B cell (primary cell): ENCODE measurements at regions not wholly inside any gene's neighbourhood (a gene's known extent, or its start where the extent isn't known, plus 50 kb on each side); places are given as distances from the start of the nearest gene placed in this dataset.

Experiments used
- ATAC-seq: fragments of 200-7000 bp; cut with Tn5 transposase; one replicate; pipeline ENCODE4 v1.10.0; 2021; ENCODE audit warnings: low read depth, mild to moderate bottlenecking, moderate number of reproducible peaks, moderate library complexity
- CTCF ChIA-PET: fragments of 350-600 bp; sonication (Branson Sonifier 250); formaldehyde crosslinking; loops from one replicate; lab custom pipeline; 2021; ENCODE audit warnings: antibody characterized with exemption, inconsistent platforms; lab: Charles Lee
- POLR2A ChIA-PET: fragments of 350-600 bp; sonication (Branson Sonifier 250); formaldehyde crosslinking; loops from one replicate; lab custom pipeline; 2021; ENCODE audit warnings: antibody characterized with exemption; lab: Charles Lee
- DNase-seq: peaks from one replicate; pipeline ENCODE4 v3.0.0; 2013
- H2AFZ ChIP-seq: 2 replicates; pipeline ENCODE4 v1.6.1; 2012; ENCODE audit warnings: mild to moderate bottlenecking, low read depth, low read length; ENCODE audit not compliant: insufficient read depth, poor library complexity, severe bottlenecking
- H3K27ac ChIP-seq, 2 donors: 1 replicate in 1 of 2; 2 replicates in 1 of 2; pipeline ENCODE4 v1.5.1; 2012 to 2013; ENCODE audit warnings: low read length in 2 of 2, mild to moderate bottlenecking in 2 of 2, moderate library complexity in 1 of 2
- H3K27me3 ChIP-seq, 4 experiments: fragments of 200-600 bp in 1 of 4; sonication (generic) in 1 of 4; replicated peaks in 1 of 4; 1 replicate in 2 of 4; 2 replicates in 2 of 4; pipeline versions ENCODE4 v1.6.1 to v1.7.0; 2013 to 2016; ENCODE audit warnings: low read length in 3 of 4, mild to moderate bottlenecking in 2 of 4, mixed read lengths in 1 of 4, moderate library complexity in 1 of 4; ENCODE audit not compliant: insufficient read depth in 4 of 4, control insufficient read depth in 3 of 4; ENCODE audit errors: control extremely low read depth in 1 of 4
- H3K36me3 ChIP-seq, 2 experiments: replicated peaks in 1 of 2; 1 replicate in 1 of 2; 2 replicates in 1 of 2; pipeline versions ENCODE4 v1.6.1 to v1.7.1; 2013; ENCODE audit warnings: low read length in 1 of 2; ENCODE audit not compliant: insufficient read depth in 2 of 2, control insufficient read depth in 1 of 2; ENCODE audit errors: control extremely low read depth in 1 of 2, extremely low read depth in 1 of 2
- H3K4me1 ChIP-seq, 2 donors: fragments of 200-600 bp in 1 of 2; sonication (generic) in 1 of 2; 1 replicate in 1 of 2; 2 replicates in 1 of 2; pipeline versions ENCODE4 v1.5.1 to v1.6.1; 2013 to 2017; ENCODE audit warnings: low read length in 2 of 2; ENCODE audit not compliant: control insufficient read depth in 2 of 2, insufficient read depth in 2 of 2
- H3K4me2 ChIP-seq: replicated peaks from 2 replicates; pipeline ENCODE3; 2012; ENCODE audit warnings: mild to moderate bottlenecking, low read depth, low read length; ENCODE audit not compliant: poor library complexity, severe bottlenecking
- H3K4me3 ChIP-seq, 5 experiments: fragments of 200-600 bp in 1 of 5; sonication (generic) in 1 of 5; 1 replicate in 3 of 5; 2 replicates in 2 of 5; pipeline versions ENCODE4 v1.5.1 to v1.7.0; 2011 to 2016; ENCODE audit warnings: low read length in 4 of 5, mild to moderate bottlenecking in 4 of 5, low read depth in 2 of 5, control low read depth in 1 of 5, moderate library complexity in 1 of 5; ENCODE audit not compliant: insufficient read depth in 1 of 5; ENCODE audit errors: control extremely low read depth in 1 of 5, extremely low read depth in 1 of 5
- H3K79me2 ChIP-seq: fragments of 200-600 bp; sonication (generic); one replicate; pipeline ENCODE4 v1.6.0; 2016; ENCODE audit warnings: low read length; ENCODE audit not compliant: control insufficient read depth, insufficient read depth
- H3K9ac ChIP-seq: fragments of 200-600 bp; sonication (generic); 2 replicates; pipeline ENCODE4 v1.6.1; 2017; ENCODE audit warnings: mild to moderate bottlenecking, low read length, moderate library complexity
- H3K9me3 ChIP-seq, 3 donors: one replicate each; pipeline versions ENCODE4 v1.6.1 to v1.7.1; 2013; ENCODE audit warnings: low read length in 2 of 3; ENCODE audit not compliant: control insufficient read depth in 2 of 3, insufficient read depth in 1 of 3; ENCODE audit errors: control extremely low read depth in 1 of 3
- H4K20me1 ChIP-seq: 2 replicates; pipeline ENCODE4 v1.6.0; 2012; ENCODE audit warnings: mild to moderate bottlenecking, low read length; ENCODE audit not compliant: insufficient read depth, control insufficient read depth, poor library complexity, severe bottlenecking
- H3K27ac Mint-ChIP-seq: one replicate; pipeline ENCODE4 v1.8.0; 2021; ENCODE audit warnings: mixed read lengths
- H3K27me3 Mint-ChIP-seq: one replicate; pipeline ENCODE4 v1.8.0; 2021; ENCODE audit warnings: mixed read lengths
- H3K4me1 Mint-ChIP-seq: one replicate; pipeline ENCODE4 v1.8.0; 2021; ENCODE audit warnings: mixed read lengths
- H3K4me3 Mint-ChIP-seq: one replicate; pipeline ENCODE4 v1.8.0; 2021; ENCODE audit warnings: mixed read lengths
- H3K9me3 Mint-ChIP-seq: one replicate; pipeline ENCODE4 v1.8.0; 2022; ENCODE audit warnings: mixed read lengths; ENCODE audit not compliant: insufficient read depth
- EZH2 ChIP-seq: IDR thresholded peaks from 2 replicates; pipeline ENCODE4 v1.6.1; 2012; ENCODE audit warnings: borderline replicate concordance, low read depth, mild to moderate bottlenecking, moderate library complexity, low read length; ENCODE audit not compliant: insufficient read depth, poor library complexity, severe bottlenecking
- WGBS: methylation state at CpG from one replicate; pipeline ENCODE4 v1.1.5; 2013; ENCODE audit warnings: missing lambda C conversion rate; ENCODE audit not compliant: insufficient coverage; 5-methylcytosine and 5-hydroxymethylcytosine counted together
- intact Hi-C: fragments of 100-400 bp; cut with micrococcal nuclease; formaldehyde crosslinking; loops from one replicate; pipeline ENCODE4 v1.10.0; 2022
- TF ChIP-seq, protein P1 (sequence below): fragments of 200-600 bp; IDR thresholded peaks from one replicate; pipeline ENCODE4 v1.8.0; 2022; ENCODE audit warnings: antibody characterized with exemption, mild to moderate bottlenecking

DNA sequence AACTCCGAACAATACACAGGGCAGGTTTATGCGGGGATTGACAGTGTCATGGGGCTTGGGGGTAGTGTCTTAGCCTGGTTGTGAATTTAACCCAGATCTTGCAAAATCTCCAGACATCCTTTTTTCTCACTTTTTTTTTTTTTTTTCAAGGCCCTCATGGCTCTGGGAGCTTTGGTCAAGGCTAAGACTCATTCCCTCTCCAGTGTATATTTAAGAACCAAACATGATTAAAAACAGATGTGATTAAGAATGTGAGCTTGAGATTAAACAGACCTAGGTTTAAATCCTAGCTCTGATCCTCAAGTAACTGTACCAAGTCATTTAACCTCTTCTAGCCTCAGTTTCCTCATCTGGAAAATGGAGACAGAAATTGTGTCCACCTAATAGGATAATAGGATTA is 151.7 kb upstream of the FUT8 start:
- H3K4me3 ChIP-seq: no peak overlapping the region
- ChIA-PET POLR2A (no interaction called here), CTCF (interaction anchor here (1.1 to 1.8 kb wide), 4 partner anchors 9 to 564 kb away, joined by 3 to 6 read pairs (median 4); no protein-coding TSS in a partner anchor)
- no peak overlapping the region for H3K9ac ChIP-seq
- Mint-ChIP-seq H3K4me3 (no peak overlapping the region), H3K9me3 (no peaks in the 10 kb centered on the region), H3K27ac (no peak overlapping the region), H3K4me1 (peaks cover 37% of the 10 kb centered on the region), H3K27me3 (no peaks in the 10 kb centered on the region)
- WGBS: no CpG with 5 or more reads among the region's 2 CpGs
- intact Hi-C loops: no loop called here
- H3K4me1 ChIP-seq: peaks cover 15% of the 10 kb centered on the region in 2 donors
- H3K9me3 ChIP-seq: peaks cover 0 to 6% (median 5%) of the 10 kb centered on the region in 3 donors
- no peak for DNase-seq
- H3K27ac ChIP-seq: peak overlapping the region in 1 of 2 donors; percentile 23
- H3K4me2 ChIP-seq: no peak overlapping the region
- no peaks in the 10 kb centered on the region for H3K79me2 ChIP-seq
- no peak overlapping the region for H2AFZ ChIP-seq
- ATAC-seq: no peak
- H4K20me1 ChIP-seq: no peaks in the 10 kb centered on the region
- TF ChIP-seq, protein P1, sequence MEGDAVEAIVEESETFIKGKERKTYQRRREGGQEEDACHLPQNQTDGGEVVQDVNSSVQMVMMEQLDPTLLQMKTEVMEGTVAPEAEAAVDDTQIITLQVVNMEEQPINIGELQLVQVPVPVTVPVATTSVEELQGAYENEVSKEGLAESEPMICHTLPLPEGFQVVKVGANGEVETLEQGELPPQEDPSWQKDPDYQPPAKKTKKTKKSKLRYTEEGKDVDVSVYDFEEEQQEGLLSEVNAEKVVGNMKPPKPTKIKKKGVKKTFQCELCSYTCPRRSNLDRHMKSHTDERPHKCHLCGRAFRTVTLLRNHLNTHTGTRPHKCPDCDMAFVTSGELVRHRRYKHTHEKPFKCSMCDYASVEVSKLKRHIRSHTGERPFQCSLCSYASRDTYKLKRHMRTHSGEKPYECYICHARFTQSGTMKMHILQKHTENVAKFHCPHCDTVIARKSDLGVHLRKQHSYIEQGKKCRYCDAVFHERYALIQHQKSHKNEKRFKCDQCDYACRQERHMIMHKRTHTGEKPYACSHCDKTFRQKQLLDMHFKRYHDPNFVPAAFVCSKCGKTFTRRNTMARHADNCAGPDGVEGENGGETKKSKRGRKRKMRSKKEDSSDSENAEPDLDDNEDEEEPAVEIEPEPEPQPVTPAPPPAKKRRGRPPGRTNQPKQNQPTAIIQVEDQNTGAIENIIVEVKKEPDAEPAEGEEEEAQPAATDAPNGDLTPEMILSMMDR: no peak
- no peak for TF ChIP-seq EZH2
- peaks cover 0 to 2% of the 10 kb centered on the region in 2 experiments for H3K36me3 ChIP-seq
- H3K27me3 ChIP-seq: no peaks in the 10 kb centered on the region

- ChIA-PET CTCF (interaction anchor here (1.2 to 1.8 kb wide), 3 partner anchors 98 to 563 kb away, joined by 3 to 6 read pairs (median 5); no protein-coding TSS in a partner anchor), POLR2A (no interaction called here)
- Histone ChIP-seq H3K9me3 (peaks cover 0 to 6% (median 5%) of the 10 kb centered on the region in 3 donors), H3K4me3 (no peak overlapping the region), H3K4me2 (no peak overlapping the region), H3K79me2 (no peaks in the 10 kb centered on the region), H4K20me1 (no peaks in the 10 kb centered on the region), H3K27ac (no peak overlapping the region), H3K36me3 (peaks cover 0 to 2% of the 10 kb centered on the region in 2 experiments), H3K9ac (no peak overlapping the region), H3K27me3 (no peaks in the 10 kb centered on the region), H2AFZ (no peak overlapping the region), H3K4me1 (peaks cover 8 to 10% of the 10 kb centered on the region in 2 donors)
- intact Hi-C loops: no loop called here
- peaks cover 30% of the 10 kb centered on the region for H3K4me1 Mint-ChIP-seq
- ATAC-seq (no peak), DNase-seq (no peak)
- no peaks in the 10 kb centered on the region for H3K27me3 Mint-ChIP-seq
- WGBS: 93% methylated on average over 1 of the region's 1 CpG
- no peak overlapping the region for H3K4me3 Mint-ChIP-seq
- peak overlapping the region; percentile 57 for H3K27ac Mint-ChIP-seq
- TF ChIP-seq, protein P1: no peak
- no peak for TF ChIP-seq EZH2
- H3K9me3 Mint-ChIP-seq: no peaks in the 10 kb centered on the region
Measured at GRCh38 chr14:65261425-65261920, 151.1 kb upstream of the FUT8 start.
